MCF 10A (cell line): ENCODE measurements at regions not wholly inside any gene's neighbourhood (a gene's known extent, or its start where the extent isn't known, plus 50 kb on each side); places are given as distances from the start of the nearest gene placed in this dataset.
"Not testable (repeated sequence)": the region's sequence is repeated elsewhere in the genome, so short reads cannot be mapped to it uniquely, and the experiment has no call there.

Experiments
- BruUV-seq: library from RNA; stranded (reverse); fragments of 400-500 nt; replicated peaks from 2 replicates; lab custom pipeline; 2021; lab: Mats Ljungman, UMichigan
- CTCF ChIA-PET: fragments of 300-600 bp; sonication (Branson Sonifier 250); formaldehyde crosslinking; extraction: SDS; loops from one replicate; lab custom pipeline; 2021; ENCODE audit warnings: antibody characterized with exemption, inconsistent platforms; lab: Yijun Ruan, JAX
- POLR2A ChIA-PET: fragments of 300-600, 350-650 bp; sonication (Branson Sonifier 250); formaldehyde crosslinking; extraction: SDS; loops from one replicate; lab custom pipeline; 2020; ENCODE audit warnings: antibody characterized with exemption, inconsistent platforms; lab: Yijun Ruan, JAX
- DNase-seq: peaks from one replicate; pipeline ENCODE4 v3.0.0-alpha.2; 2018; ENCODE audit not compliant: unreplicated experiment
- H3K27ac Mint-ChIP-seq: one replicate; pipeline ENCODE4 v1.8.0; 2022; ENCODE audit warnings: mild to moderate bottlenecking, low read depth, mixed read lengths; ENCODE audit not compliant: unreplicated experiment
- H3K27me3 Mint-ChIP-seq: one replicate; pipeline ENCODE4 v1.8.0; 2022; ENCODE audit warnings: mixed read lengths; ENCODE audit not compliant: insufficient read depth, unreplicated experiment
- H3K36me3 Mint-ChIP-seq: one replicate; pipeline ENCODE4 v1.8.0; 2022; ENCODE audit warnings: mild to moderate bottlenecking, moderate library complexity, mixed read lengths; ENCODE audit not compliant: insufficient read depth, unreplicated experiment
- H3K4me1 Mint-ChIP-seq: one replicate; pipeline ENCODE4 v1.8.0; 2022; ENCODE audit warnings: mixed read lengths; ENCODE audit not compliant: insufficient read depth, unreplicated experiment
- H3K4me3 Mint-ChIP-seq: one replicate; pipeline ENCODE4 v1.8.0; 2022; ENCODE audit warnings: mild to moderate bottlenecking, moderate library complexity, mixed read lengths; ENCODE audit not compliant: unreplicated experiment
- H3K9me3 Mint-ChIP-seq: one replicate; pipeline ENCODE4 v1.8.0; 2022; ENCODE audit warnings: mixed read lengths; ENCODE audit not compliant: unreplicated experiment
- intact Hi-C: fragments of 100-400 bp; cut with micrococcal nuclease; formaldehyde crosslinking; loops from 2 replicates; pipeline ENCODE4 v1.14.1; 2022
- TF ChIP-seq, protein P1 (sequence below): fragments of 200-600 bp; IDR thresholded peaks from one replicate; pipeline ENCODE4 v1.8.0; 2022; ENCODE audit warnings: antibody characterized with exemption, mild to moderate bottlenecking; ENCODE audit not compliant: unreplicated experiment

DNA sequence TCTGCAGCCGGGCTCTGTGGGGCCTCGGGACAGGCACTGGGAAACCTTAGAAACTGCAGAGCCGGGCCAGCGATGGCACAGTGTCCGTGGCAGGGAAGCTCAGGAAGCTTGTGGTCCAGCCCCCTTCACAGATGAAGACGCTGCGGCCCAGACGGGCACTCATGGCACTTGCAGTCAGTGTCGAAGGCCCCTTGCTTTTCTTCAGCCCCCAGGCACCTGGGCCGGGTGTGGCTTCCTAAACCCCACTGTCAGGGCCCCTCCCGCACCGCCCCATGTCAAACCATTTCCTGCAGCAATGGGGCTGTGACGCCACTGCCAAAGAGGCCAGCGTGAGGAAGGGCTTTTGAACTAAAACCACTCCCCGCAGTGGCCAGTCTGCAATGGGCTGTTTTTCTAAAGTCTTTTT lies 164.0 kb downstream of the LAT start:
- no peaks in the 10 kb centered on the region for H3K27me3 Mint-ChIP-seq
- no peak for DNase-seq
- peaks cover 14% of the 10 kb centered on the region for H3K4me1 Mint-ChIP-seq
- H3K27ac Mint-ChIP-seq: no peak overlapping the region
- ChIA-PET CTCF (no interaction called here), POLR2A (no interaction called here)
- no peaks in the 10 kb centered on the region for H3K36me3 Mint-ChIP-seq
- H3K9me3 Mint-ChIP-seq: no peaks in the 10 kb centered on the region
- intact Hi-C loops: no loop called here
- H3K4me3 Mint-ChIP-seq: no peak overlapping the region
- TF ChIP-seq, protein P1, sequence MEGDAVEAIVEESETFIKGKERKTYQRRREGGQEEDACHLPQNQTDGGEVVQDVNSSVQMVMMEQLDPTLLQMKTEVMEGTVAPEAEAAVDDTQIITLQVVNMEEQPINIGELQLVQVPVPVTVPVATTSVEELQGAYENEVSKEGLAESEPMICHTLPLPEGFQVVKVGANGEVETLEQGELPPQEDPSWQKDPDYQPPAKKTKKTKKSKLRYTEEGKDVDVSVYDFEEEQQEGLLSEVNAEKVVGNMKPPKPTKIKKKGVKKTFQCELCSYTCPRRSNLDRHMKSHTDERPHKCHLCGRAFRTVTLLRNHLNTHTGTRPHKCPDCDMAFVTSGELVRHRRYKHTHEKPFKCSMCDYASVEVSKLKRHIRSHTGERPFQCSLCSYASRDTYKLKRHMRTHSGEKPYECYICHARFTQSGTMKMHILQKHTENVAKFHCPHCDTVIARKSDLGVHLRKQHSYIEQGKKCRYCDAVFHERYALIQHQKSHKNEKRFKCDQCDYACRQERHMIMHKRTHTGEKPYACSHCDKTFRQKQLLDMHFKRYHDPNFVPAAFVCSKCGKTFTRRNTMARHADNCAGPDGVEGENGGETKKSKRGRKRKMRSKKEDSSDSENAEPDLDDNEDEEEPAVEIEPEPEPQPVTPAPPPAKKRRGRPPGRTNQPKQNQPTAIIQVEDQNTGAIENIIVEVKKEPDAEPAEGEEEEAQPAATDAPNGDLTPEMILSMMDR: no peak
- no TSS peak for BruUV-seq

DNA sequence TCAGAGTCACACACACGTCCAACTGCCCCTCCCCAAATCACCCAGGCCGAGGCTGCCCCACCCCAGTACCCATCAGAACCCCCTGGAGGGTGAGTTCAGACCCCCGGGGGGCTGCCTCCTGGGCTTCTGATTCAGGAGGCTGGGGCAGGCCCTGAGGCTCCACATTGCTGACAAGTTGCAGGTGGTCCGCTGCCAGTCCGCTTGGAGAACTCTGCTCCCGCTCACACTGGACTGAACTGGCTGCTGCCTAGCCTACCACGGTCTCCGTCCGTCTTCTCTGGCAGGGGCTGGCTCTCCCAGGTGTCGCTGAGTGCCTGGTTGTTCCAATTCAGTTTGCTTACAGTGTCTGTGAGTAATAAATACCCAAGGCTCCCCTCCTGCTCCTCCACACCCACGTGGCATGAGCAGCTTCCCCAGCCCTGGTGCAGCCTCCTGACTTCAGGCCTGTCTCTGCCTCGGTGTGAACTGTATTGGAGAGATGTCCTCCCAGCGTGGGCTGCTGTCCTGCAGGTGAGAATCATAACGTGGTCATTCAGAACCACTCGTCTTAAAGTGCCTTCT lies 163.4 kb downstream of the LAT start:
- TF ChIP-seq, protein P1: no peak
- Mint-ChIP-seq H3K4me1 (peaks cover 14% of the 10 kb centered on the region), H3K27me3 (no peaks in the 10 kb centered on the region), H3K4me3 (no peak overlapping the region), H3K9me3 (no peaks in the 10 kb centered on the region), H3K36me3 (no peaks in the 10 kb centered on the region), H3K27ac (no peak overlapping the region)
- POLR2A ChIA-PET: no interaction called here
- no TSS peak for BruUV-seq
- CTCF ChIA-PET: no interaction called here
- intact Hi-C loops: no loop called here
- no peak for DNase-seq

DNA sequence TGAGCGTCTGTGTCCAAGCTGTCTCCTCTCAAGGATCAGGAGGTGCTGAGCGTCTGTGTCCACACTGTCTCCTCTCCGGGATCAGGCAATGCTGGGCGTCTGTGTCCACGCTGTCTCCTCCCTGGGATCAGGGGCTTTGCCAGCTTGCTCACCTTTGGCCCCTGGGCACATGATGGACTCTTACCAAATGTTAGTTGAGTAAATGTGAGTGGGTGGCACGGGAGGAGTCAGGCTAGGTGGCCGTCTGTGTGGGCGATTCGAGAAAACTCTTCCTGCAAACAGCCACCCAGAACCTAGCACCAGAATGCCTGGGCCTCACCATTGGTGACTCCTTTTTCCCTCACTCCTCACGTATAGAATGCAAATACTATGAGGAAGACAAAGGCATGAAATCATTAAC lies 162.9 kb downstream of the LAT start:
- CTCF ChIA-PET, H3K36me3 Mint-ChIP-seq, H3K9me3 Mint-ChIP-seq, POLR2A ChIA-PET, H3K4me3 Mint-ChIP-seq, H3K27ac Mint-ChIP-seq, H3K27me3 Mint-ChIP-seq, intact Hi-C loops, BruUV-seq: not testable (repeated sequence)
- H3K4me1 Mint-ChIP-seq: peaks cover 14% of the 10 kb centered on the region
- DNase-seq: peak; percentile 24

DNA sequence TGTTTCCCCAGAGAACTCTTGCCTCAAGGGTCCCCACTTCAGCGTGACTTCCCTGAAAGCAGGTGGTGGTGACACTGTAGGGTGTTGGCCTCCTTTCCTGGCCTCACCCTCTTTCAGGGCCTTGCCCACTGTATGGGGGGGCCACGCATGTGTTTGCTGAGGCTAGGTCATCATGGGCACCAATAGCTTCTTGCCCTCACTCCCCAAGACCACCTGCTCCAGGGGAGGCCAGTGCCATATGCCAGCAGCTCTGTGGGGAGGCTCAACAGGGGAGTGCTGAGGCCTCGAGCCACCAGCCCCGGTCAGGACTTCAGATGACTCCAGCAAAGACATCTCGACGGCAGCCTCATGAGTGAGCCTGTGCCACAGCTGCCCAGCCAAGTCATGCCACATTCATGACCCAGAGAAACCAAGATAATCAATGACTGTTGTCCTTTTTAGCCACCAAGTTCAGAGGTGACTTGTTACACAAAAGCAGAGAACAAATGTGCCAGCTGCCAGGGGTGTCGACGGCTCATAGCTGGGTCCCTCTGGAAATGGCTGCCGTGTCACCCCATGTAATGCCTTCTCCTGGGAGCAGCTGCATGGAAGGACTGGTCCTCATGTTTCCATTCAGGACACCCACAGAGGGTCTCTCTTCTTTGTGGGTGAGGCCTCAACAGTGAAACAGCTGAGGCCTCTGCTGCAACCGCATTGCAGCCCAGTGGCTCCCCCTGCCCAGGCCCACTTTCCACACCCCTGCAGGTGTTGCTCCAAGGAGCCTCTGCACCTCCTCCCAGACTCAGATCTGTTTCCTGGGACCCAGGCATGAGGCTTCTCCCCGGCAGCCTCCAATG lies 162.2 kb downstream of the LAT start:
- H3K36me3 Mint-ChIP-seq, DNase-seq, BruUV-seq, CTCF ChIA-PET, H3K4me3 Mint-ChIP-seq, intact Hi-C loops, H3K27me3 Mint-ChIP-seq, H3K27ac Mint-ChIP-seq, POLR2A ChIA-PET, H3K9me3 Mint-ChIP-seq: not testable (repeated sequence)
- H3K4me1 Mint-ChIP-seq: peaks cover 14% of the 10 kb centered on the region

DNA sequence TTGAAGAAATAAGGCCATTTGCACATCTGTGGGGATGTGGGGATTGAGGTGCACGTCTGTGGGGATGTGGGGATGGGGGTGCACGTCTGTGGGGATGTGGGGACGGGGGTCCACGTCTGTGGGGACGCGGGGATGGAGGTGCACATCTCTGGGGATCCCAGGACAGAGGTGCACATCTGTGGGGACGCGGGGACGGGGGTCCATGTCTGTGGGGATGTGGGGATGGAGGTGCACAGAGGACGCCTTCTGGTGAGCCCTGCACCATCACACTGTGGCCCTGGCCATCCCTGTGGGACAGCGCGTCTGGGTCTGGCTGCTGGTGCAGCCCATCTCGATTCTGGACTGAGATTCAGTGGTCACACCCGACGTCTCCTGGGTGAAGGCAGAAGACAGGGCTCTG lies 161.4 kb downstream of the LAT start:
- CTCF ChIA-PET: no interaction called here
- peaks cover 14% of the 10 kb centered on the region for H3K4me1 Mint-ChIP-seq
- no peaks in the 10 kb centered on the region for H3K27me3 Mint-ChIP-seq
- H3K27ac Mint-ChIP-seq: no peak overlapping the region
- no TSS peak for BruUV-seq
- H3K4me3 Mint-ChIP-seq: no peak overlapping the region
- no peak for DNase-seq
- TF ChIP-seq, protein P1: no peak
- POLR2A ChIA-PET: no interaction called here
- H3K9me3 Mint-ChIP-seq: no peaks in the 10 kb centered on the region
- H3K36me3 Mint-ChIP-seq: no peaks in the 10 kb centered on the region
- intact Hi-C loops: no loop called here

DNA sequence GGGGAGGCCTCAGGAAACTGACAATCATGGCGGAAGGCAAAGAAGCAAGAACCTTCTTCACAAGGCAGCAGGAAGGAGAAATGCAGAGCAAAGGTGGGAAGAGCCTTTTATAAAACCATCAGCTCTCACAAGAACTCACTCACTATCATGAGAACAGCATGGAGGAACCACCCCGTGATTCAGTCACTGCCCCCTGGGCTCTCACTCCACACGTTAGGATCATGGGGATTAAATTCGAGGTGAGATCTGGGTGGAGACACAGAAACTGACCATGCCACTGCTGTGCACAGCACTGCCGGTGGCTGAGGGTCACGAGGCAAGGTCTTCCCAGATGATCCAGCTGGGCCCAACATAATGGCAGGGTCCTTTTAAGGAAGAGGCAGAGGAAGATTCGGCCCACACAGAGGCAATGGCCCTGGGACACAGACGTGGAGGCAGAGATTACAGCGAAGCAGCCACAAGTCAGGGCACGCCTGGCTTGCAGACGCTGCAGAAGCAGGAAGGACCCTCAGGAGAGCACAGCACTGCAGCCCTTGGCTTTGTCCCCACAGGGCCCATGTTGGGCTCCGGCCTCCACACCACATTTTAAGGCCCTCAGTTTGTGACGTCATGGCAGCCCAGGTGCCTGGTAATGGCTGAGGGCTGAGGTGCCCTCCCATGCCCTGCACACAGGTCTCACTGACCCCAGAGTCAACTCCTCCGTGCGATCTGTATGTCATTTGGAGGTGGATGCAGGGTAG lies 160.8 kb downstream of the LAT start:
- H3K27ac Mint-ChIP-seq, H3K27me3 Mint-ChIP-seq, intact Hi-C loops, POLR2A ChIA-PET, H3K36me3 Mint-ChIP-seq, BruUV-seq, CTCF ChIA-PET, H3K9me3 Mint-ChIP-seq, H3K4me3 Mint-ChIP-seq: not testable (repeated sequence)
- peak; percentile 34 for DNase-seq
- H3K4me1 Mint-ChIP-seq: peaks cover 14% of the 10 kb centered on the region

DNA sequence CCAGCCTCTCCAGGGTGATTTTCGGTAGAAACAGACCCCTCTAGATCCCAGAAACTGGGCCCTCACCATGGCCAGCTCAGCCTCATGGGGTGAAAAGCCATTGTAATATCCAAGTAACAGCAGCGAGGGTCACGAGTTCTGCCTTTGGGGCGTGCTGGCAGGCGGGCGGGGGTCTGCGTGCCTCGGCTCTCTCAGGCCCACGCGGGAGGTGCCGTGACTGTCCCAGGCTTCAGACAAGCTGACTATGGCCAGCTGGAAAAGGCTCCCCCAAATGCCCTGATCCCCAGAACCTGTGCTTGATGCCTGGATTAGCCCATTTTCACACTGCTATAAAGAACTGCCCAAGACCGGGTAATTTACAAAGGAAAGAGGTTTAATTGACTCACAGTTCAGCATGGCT lies 160.2 kb downstream of the LAT start:
- CTCF ChIA-PET, H3K27me3 Mint-ChIP-seq, H3K4me3 Mint-ChIP-seq, intact Hi-C loops, H3K27ac Mint-ChIP-seq, DNase-seq, H3K9me3 Mint-ChIP-seq, BruUV-seq, H3K36me3 Mint-ChIP-seq: not testable (repeated sequence)
- POLR2A ChIA-PET: interaction anchor here (0.7 kb wide), 1 partner anchor 38 kb away, joined by 3 read pairs; no protein-coding TSS in a partner anchor
- H3K4me1 Mint-ChIP-seq: peaks cover 14% of the 10 kb centered on the region
